ENCODE measurements at regions not wholly inside any gene's neighbourhood (a gene's known extent, or its start where the extent isn't known, plus 50 kb on each side); places are given as distances from the start of the nearest gene placed in this dataset.
"Not testable (repeated sequence)": the region's sequence is repeated elsewhere in the genome, so short reads cannot be mapped to it uniquely, and the experiment has no call there.

GRCh38 chr18:76046221-76046620 is 448.8 kb downstream of the ZNF516 start:
- DNase-seq (ENCODE audit: low read depth in 2 of 2) = no peak

GRCh38 chr18:76042511-76042910 is 452.5 kb downstream of the ZNF516 start:
- no peak for DNase-seq (ENCODE audit: low read depth in 2 of 2)

- DNase-seq (ENCODE audit: low read depth in 2 of 2) = no peak
These were observed 476.8 kb downstream of the ZNF516 start for GRCh38 chr18:76018210-76018609.

GRCh38 chr18:76013057-76013456 is 482.0 kb downstream of the ZNF516 start:
- no peak for DNase-seq (ENCODE audit: low read depth in 2 of 2)

- DNase-seq (ENCODE audit: low read depth in 2 of 2) = no peak
These were observed 489.3 kb downstream of the ZNF516 start for GRCh38 chr18:76005632-76006208.

- not testable (repeated sequence) for DNase-seq (ENCODE audit: low read depth in 2 of 2)
These were observed 507.1 kb downstream of the ZNF516 start for GRCh38 chr18:75987913-75988312.

GRCh38 chr18:75984853-75985252 is 510.2 kb downstream of the ZNF516 start:
- DNase-seq (ENCODE audit: low read depth in 2 of 2) = no peak

GRCh38 chr18:75981102-75981501 is 513.9 kb downstream of the ZNF516 start:
- DNase-seq (ENCODE audit: low read depth in 2 of 2) = no peak

- no peak for DNase-seq (ENCODE audit: low read depth in 2 of 2)
These were observed 518.0 kb downstream of the ZNF516 start for GRCh38 chr18:75977081-75977480.

GRCh38 chr18:75970212-75970611 is 524.8 kb downstream of the ZNF516 start:
- DNase-seq (ENCODE audit: low read depth in 2 of 2) = no peak

GRCh38 chr18:75966431-75966830 is 528.6 kb downstream of the ZNF516 start:
- DNase-seq (ENCODE audit: low read depth in 2 of 2) = no peak

- no peak for DNase-seq (ENCODE audit: low read depth in 2 of 2)
These were observed 532.9 kb downstream of the ZNF516 start for GRCh38 chr18:75962036-75962572.

- not testable (repeated sequence) for DNase-seq (ENCODE audit: low read depth in 2 of 2)
These were observed 532.9 kb upstream of the SMIM21 start for GRCh38 chr18:75960356-75960755.

- DNase-seq (ENCODE audit: low read depth in 2 of 2) = no peak
These were observed 531.6 kb upstream of the SMIM21 start for GRCh38 chr18:75959150-75959549.

GRCh38 chr18:75958683-75959082 is 531.2 kb upstream of the SMIM21 start:
- DNase-seq (ENCODE audit: low read depth in 2 of 2) = no peak

- no peak for DNase-seq (ENCODE audit: low read depth in 2 of 2)
These were observed 517.9 kb upstream of the SMIM21 start for GRCh38 chr18:75945265-75945933.

GRCh38 chr18:75937306-75937705 is 509.8 kb upstream of the SMIM21 start:
- no peak for DNase-seq (ENCODE audit: low read depth in 2 of 2)

GRCh38 chr18:75936862-75937261 is 509.4 kb upstream of the SMIM21 start:
- no peak for DNase-seq (ENCODE audit: low read depth in 2 of 2)

- DNase-seq (ENCODE audit: low read depth in 2 of 2) = no peak
These were observed 503.6 kb upstream of the SMIM21 start for GRCh38 chr18:75931079-75931478.

- no peak for DNase-seq (ENCODE audit: low read depth in 2 of 2)
These were observed 501.2 kb upstream of the SMIM21 start for GRCh38 chr18:75928706-75929105.

GRCh38 chr18:75927791-75928190 is 500.3 kb upstream of the SMIM21 start:
- DNase-seq (ENCODE audit: low read depth in 2 of 2) = no peak

GRCh38 chr18:75926811-75927210 is 499.3 kb upstream of the SMIM21 start:
- no peak for DNase-seq (ENCODE audit: low read depth in 2 of 2)

GRCh38 chr18:75923169-75923568 is 495.7 kb upstream of the SMIM21 start:
- DNase-seq (ENCODE audit: low read depth in 2 of 2) = peak; percentile 4 to 81

All from dermis microvascular lymphatic vessel endothelial cell (primary cell).